ENCODE measurements at regions not wholly inside any gene's neighbourhood (a gene's known extent, or its start where the extent isn't known, plus 50 kb on each side); places are given as distances from the start of the nearest gene placed in this dataset.
"Not testable (repeated sequence)": the region's sequence is repeated elsewhere in the genome, so short reads cannot be mapped to it uniquely, and the experiment has no call there.

DNA sequence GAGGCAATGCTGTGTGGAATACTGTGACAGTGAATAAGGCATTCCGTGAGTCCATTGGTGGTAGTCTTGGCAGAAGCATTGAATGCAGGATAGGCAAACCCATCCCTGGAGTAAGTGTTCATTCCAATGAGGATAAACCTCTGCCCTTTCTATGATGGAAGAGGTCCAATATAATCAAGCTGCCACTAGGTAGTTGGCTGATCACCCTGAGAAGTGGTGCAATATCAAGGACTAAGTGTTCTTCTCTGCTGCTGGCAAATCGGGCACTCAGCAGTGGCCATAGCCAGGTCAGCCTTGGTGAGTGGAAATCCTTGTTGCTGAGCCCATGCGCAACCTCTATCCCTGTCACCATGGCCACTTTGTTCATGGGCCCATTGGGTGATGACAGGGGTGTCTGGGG, 70.1 kb downstream of the FBXO4 start:
- TF ChIP-seq, protein P1, sequence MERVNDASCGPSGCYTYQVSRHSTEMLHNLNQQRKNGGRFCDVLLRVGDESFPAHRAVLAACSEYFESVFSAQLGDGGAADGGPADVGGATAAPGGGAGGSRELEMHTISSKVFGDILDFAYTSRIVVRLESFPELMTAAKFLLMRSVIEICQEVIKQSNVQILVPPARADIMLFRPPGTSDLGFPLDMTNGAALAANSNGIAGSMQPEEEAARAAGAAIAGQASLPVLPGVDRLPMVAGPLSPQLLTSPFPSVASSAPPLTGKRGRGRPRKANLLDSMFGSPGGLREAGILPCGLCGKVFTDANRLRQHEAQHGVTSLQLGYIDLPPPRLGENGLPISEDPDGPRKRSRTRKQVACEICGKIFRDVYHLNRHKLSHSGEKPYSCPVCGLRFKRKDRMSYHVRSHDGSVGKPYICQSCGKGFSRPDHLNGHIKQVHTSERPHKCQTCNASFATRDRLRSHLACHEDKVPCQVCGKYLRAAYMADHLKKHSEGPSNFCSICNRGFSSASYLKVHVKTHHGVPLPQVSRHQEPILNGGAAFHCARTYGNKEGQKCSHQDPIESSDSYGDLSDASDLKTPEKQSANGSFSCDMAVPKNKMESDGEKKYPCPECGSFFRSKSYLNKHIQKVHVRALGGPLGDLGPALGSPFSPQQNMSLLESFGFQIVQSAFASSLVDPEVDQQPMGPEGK (CRISPR knock-in tag; IDR thresholded peaks at IDR 0.05; ENCODE audit: borderline replicate concordance) = no peak
- TF ChIP-seq ZFP30 (CRISPR knock-in tag; IDR thresholded peaks at IDR 0.05) = no peak
- TF ChIP-seq, protein P2, sequence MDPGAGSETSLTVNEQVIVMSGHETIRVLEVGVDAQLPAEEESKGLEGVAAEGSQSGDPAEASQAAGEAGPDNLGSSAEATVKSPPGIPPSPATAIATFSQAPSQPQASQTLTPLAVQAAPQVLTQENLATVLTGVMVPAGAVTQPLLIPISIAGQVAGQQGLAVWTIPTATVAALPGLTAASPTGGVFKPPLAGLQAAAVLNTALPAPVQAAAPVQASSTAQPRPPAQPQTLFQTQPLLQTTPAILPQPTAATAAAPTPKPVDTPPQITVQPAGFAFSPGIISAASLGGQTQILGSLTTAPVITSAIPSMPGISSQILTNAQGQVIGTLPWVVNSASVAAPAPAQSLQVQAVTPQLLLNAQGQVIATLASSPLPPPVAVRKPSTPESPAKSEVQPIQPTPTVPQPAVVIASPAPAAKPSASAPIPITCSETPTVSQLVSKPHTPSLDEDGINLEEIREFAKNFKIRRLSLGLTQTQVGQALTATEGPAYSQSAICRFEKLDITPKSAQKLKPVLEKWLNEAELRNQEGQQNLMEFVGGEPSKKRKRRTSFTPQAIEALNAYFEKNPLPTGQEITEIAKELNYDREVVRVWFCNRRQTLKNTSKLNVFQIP (CRISPR knock-in tag; IDR thresholded peaks at IDR 0.05; ENCODE audit: borderline replicate concordance, low read depth) = no peak
- TF ChIP-seq, protein P3, sequence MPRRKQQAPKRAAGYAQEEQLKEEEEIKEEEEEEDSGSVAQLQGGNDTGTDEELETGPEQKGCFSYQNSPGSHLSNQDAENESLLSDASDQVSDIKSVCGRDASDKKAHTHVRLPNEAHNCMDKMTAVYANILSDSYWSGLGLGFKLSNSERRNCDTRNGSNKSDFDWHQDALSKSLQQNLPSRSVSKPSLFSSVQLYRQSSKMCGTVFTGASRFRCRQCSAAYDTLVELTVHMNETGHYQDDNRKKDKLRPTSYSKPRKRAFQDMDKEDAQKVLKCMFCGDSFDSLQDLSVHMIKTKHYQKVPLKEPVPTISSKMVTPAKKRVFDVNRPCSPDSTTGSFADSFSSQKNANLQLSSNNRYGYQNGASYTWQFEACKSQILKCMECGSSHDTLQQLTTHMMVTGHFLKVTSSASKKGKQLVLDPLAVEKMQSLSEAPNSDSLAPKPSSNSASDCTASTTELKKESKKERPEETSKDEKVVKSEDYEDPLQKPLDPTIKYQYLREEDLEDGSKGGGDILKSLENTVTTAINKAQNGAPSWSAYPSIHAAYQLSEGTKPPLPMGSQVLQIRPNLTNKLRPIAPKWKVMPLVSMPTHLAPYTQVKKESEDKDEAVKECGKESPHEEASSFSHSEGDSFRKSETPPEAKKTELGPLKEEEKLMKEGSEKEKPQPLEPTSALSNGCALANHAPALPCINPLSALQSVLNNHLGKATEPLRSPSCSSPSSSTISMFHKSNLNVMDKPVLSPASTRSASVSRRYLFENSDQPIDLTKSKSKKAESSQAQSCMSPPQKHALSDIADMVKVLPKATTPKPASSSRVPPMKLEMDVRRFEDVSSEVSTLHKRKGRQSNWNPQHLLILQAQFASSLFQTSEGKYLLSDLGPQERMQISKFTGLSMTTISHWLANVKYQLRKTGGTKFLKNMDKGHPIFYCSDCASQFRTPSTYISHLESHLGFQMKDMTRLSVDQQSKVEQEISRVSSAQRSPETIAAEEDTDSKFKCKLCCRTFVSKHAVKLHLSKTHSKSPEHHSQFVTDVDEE (CRISPR knock-in tag; IDR thresholded peaks at IDR 0.05) = no peak
- ATAC-seq = no peak

DNA sequence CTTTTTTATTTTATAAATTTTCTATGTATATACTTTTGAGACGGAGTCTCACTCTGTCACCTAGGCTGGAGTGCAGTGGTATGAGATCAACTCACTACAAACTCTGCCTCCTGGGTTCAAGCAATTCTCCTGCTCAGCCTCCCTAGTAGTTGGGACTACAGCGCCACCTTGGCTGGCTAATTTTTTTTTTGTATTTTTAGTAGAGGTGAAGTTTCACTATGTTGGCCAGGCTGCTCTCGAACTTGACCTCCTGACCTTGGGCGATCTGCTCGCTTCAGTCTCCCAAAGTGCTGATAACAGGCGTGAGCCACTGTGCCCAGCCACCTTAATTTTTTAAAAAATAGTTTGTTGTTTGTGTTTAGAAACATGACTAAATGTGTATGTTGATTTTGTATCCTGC, 76.6 kb downstream of the FBXO4 start:
- TF ChIP-seq BACH2 (CRISPR knock-in tag; IDR thresholded peaks at IDR 0.05; ENCODE audit: borderline replicate concordance) (no peak), ZNF70 (CRISPR knock-in tag; IDR thresholded peaks at IDR 0.05) (no peak), ESRRG (CRISPR knock-in tag; IDR thresholded peaks at IDR 0.05) (no peak), ZFP3 (CRISPR knock-in tag; IDR thresholded peaks at IDR 0.05) (no peak), GLIS3 (CRISPR knock-in tag; IDR thresholded peaks at IDR 0.05) (no peak), TCF4 (CRISPR knock-in tag; IDR thresholded peaks at IDR 0.05; ENCODE audit: borderline replicate concordance) (no peak), CSDC2 (CRISPR knock-in tag; IDR thresholded peaks at IDR 0.05) (no peak), ZNF8 (CRISPR knock-in tag; IDR thresholded peaks at IDR 0.05) (no peak), RARB (CRISPR knock-in tag; IDR thresholded peaks at IDR 0.05) (no peak), ARNTL (CRISPR knock-in tag; IDR thresholded peaks at IDR 0.05; ENCODE audit: borderline replicate concordance, low read depth) (no peak), ISL1 (CRISPR knock-in tag; IDR thresholded peaks at IDR 0.05) (no peak)
- TF ChIP-seq, protein P3 (CRISPR knock-in tag; IDR thresholded peaks at IDR 0.05) = no peak
- ATAC-seq = no peak

DNA sequence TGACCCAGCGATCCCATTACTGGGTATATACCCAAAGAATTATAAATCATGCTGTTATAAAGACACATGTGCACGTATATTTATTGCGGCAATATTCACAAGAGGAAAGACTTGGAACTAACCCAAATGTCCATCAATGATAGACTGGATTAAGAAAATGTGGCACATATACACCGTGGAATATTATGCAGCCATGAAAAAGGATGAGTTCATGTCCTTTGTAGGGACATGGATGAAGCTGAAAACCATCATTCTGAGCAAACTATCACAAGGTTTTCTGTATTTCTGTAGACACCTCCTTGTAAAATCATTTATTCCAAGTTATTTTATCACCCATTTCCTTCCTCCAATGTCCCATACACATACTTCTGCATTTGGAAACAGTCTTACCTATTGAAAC, 78.8 kb downstream of the FBXO4 start:
- ATAC-seq = not testable (repeated sequence)

DNA sequence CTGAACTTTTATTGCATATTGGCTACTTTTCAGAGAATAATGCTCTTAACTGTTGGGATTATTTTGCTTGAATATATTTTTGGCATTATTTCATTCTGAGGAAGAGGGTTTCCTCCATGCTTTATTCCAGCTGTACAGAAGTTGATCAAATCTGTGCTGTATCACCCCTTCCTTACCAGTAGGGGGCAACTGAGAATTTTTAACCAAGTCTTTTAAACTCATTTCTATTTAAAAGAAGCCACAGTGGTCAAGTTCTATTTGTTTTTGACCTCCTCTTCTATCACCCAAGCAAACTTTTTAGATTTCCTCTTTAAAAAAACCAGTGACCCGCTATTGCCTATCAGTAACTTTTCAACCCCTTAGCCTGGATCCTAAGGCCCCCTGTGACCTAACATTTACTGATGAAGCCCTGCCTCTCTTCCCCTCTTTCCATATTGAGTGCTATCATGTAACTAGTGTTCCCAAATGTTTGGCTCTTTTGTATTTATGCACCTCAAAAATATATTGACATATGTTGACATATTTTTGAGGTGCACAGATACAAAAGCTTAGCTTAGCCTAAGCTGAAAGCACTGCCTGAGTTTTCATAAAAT, 80.6 kb downstream of the FBXO4 start:
- no peak for TF ChIP-seq OSR1 (CRISPR knock-in tag; IDR thresholded peaks at IDR 0.05)
- TF ChIP-seq BACH2 (CRISPR knock-in tag; IDR thresholded peaks at IDR 0.05; ENCODE audit: borderline replicate concordance) = no peak
- TF ChIP-seq RARB (CRISPR knock-in tag; IDR thresholded peaks at IDR 0.05) = no peak
- TF ChIP-seq GLIS3 (CRISPR knock-in tag; IDR thresholded peaks at IDR 0.05) = no peak
- no peak for TF ChIP-seq ZNF8 (CRISPR knock-in tag; IDR thresholded peaks at IDR 0.05)
- no peak for TF ChIP-seq ISL1 (CRISPR knock-in tag; IDR thresholded peaks at IDR 0.05)
- TF ChIP-seq, protein P3 (CRISPR knock-in tag; IDR thresholded peaks at IDR 0.05) = no peak
- no peak for TF ChIP-seq ZNF565 (CRISPR knock-in tag; conservative IDR thresholded peaks at IDR 0.05; ENCODE audit: low read depth)
- TF ChIP-seq ZFP3 (CRISPR knock-in tag; IDR thresholded peaks at IDR 0.05) = no peak
- no peak for TF ChIP-seq ESRRG (CRISPR knock-in tag; IDR thresholded peaks at IDR 0.05)
- TF ChIP-seq ZNF70 (CRISPR knock-in tag; IDR thresholded peaks at IDR 0.05) = no peak
- TF ChIP-seq ZC3H10 (CRISPR knock-in tag; IDR thresholded peaks at IDR 0.05) = no peak
- TF ChIP-seq, protein P4, sequence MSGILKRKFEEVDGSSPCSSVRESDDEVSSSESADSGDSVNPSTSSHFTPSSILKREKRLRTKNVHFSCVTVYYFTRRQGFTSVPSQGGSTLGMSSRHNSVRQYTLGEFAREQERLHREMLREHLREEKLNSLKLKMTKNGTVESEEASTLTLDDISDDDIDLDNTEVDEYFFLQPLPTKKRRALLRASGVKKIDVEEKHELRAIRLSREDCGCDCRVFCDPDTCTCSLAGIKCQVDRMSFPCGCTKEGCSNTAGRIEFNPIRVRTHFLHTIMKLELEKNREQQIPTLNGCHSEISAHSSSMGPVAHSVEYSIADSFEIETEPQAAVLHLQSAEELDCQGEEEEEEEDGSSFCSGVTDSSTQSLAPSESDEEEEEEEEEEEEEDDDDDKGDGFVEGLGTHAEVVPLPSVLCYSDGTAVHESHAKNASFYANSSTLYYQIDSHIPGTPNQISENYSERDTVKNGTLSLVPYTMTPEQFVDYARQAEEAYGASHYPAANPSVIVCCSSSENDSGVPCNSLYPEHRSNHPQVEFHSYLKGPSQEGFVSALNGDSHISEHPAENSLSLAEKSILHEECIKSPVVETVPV (CRISPR knock-in tag; IDR thresholded peaks at IDR 0.05) = no peak
- TF ChIP-seq, protein P2 (CRISPR knock-in tag; IDR thresholded peaks at IDR 0.05; ENCODE audit: borderline replicate concordance, low read depth) = no peak
- peak; percentile 72; the same call in 2 of the 3 replicates for ATAC-seq
